ENCODE measurements at regions not wholly inside any gene's neighbourhood (a gene's known extent, or its start where the extent isn't known, plus 50 kb on each side); places are given as distances from the start of the nearest gene placed in this dataset.

- DNase-seq (ENCODE audit: low read depth) = no peak
- TF ChIP-seq POLR2A (IDR thresholded peaks at IDR 0.05; ENCODE audit: extremely low read depth, insufficient read length) = no peak
- no peak for TF ChIP-seq MYC (IDR thresholded peaks at IDR 0.05; ENCODE audit: low read depth, low read length)
- TF ChIP-seq MAX (IDR thresholded peaks at IDR 0.05; ENCODE audit: low read depth, low read length) = no peak
- TF ChIP-seq CTCF (IDR thresholded peaks at IDR 0.05; ENCODE audit: low read depth, low read length) = no peak
- H3K4me3 ChIP-seq (ENCODE audit: low read depth, low read length) = no peak overlapping the region
Measured at GRCh38 chr5:87845734-87846133, 422.9 kb downstream of the TMEM161B start.

GRCh38 chr5:87844866-87845265 is 423.8 kb downstream of the TMEM161B start:
- H3K4me3 ChIP-seq (ENCODE audit: low read depth, low read length) = no peak overlapping the region
- no peak for DNase-seq (ENCODE audit: low read depth)
- TF ChIP-seq MAX (IDR thresholded peaks at IDR 0.05; ENCODE audit: low read depth, low read length) = no peak
- TF ChIP-seq MYC (IDR thresholded peaks at IDR 0.05; ENCODE audit: low read depth, low read length) = no peak
- TF ChIP-seq POLR2A (IDR thresholded peaks at IDR 0.05; ENCODE audit: extremely low read depth, insufficient read length) = no peak
- TF ChIP-seq CTCF (IDR thresholded peaks at IDR 0.05; ENCODE audit: low read depth, low read length) = no peak

- no peak for DNase-seq (ENCODE audit: low read depth)
- no peak overlapping the region for H3K4me3 ChIP-seq (ENCODE audit: low read depth, low read length)
- TF ChIP-seq POLR2A (IDR thresholded peaks at IDR 0.05; ENCODE audit: extremely low read depth, insufficient read length) (no peak), CTCF (IDR thresholded peaks at IDR 0.05; ENCODE audit: low read depth, low read length) (no peak), MYC (IDR thresholded peaks at IDR 0.05; ENCODE audit: low read depth, low read length) (no peak), MAX (IDR thresholded peaks at IDR 0.05; ENCODE audit: low read depth, low read length) (no peak)
Measured at GRCh38 chr5:87844449-87844848, 424.2 kb downstream of the TMEM161B start.

- no peak overlapping the region for H3K4me3 ChIP-seq (ENCODE audit: low read depth, low read length)
- DNase-seq (ENCODE audit: low read depth) = no peak
- TF ChIP-seq POLR2A (IDR thresholded peaks at IDR 0.05; ENCODE audit: extremely low read depth, insufficient read length) (no peak), MAX (IDR thresholded peaks at IDR 0.05; ENCODE audit: low read depth, low read length) (no peak), CTCF (IDR thresholded peaks at IDR 0.05; ENCODE audit: low read depth, low read length) (no peak), MYC (IDR thresholded peaks at IDR 0.05; ENCODE audit: low read depth, low read length) (no peak)
Measured at GRCh38 chr5:87836696-87837095, 424.0 kb upstream of the CCNH start.

- no peak overlapping the region for H3K4me3 ChIP-seq (ENCODE audit: low read depth, low read length)
- no peak for DNase-seq (ENCODE audit: low read depth)
- TF ChIP-seq POLR2A (IDR thresholded peaks at IDR 0.05; ENCODE audit: extremely low read depth, insufficient read length) (no peak), CTCF (IDR thresholded peaks at IDR 0.05; ENCODE audit: low read depth, low read length) (no peak), MAX (IDR thresholded peaks at IDR 0.05; ENCODE audit: low read depth, low read length) (no peak), MYC (IDR thresholded peaks at IDR 0.05; ENCODE audit: low read depth, low read length) (no peak)
Measured at GRCh38 chr5:87831499-87831898, 418.8 kb upstream of the CCNH start.

- TF ChIP-seq CTCF (IDR thresholded peaks at IDR 0.05; ENCODE audit: low read depth, low read length) (no peak), POLR2A (IDR thresholded peaks at IDR 0.05; ENCODE audit: extremely low read depth, insufficient read length) (no peak), MAX (IDR thresholded peaks at IDR 0.05; ENCODE audit: low read depth, low read length) (no peak), MYC (IDR thresholded peaks at IDR 0.05; ENCODE audit: low read depth, low read length) (no peak)
- no peak for DNase-seq (ENCODE audit: low read depth)
- H3K4me3 ChIP-seq (ENCODE audit: low read depth, low read length) = no peak overlapping the region
Measured at GRCh38 chr5:87829217-87829551, 416.5 kb upstream of the CCNH start.
